Gastrocnemius medialis (tissue), 4 donors: ENCODE measurements at regions not wholly inside any gene's neighbourhood (a gene's known extent, or its start where the extent isn't known, plus 50 kb on each side); places are given as distances from the start of the nearest gene placed in this dataset.

Experiments
- CTCF ChIP-seq, 5 experiments: fragments of 450-650 bp in 3 of 5; fragments of 200-600 bp in 2 of 5; sonication (generic) in 2 of 5; IDR thresholded peaks in 4 of 5; conservative IDR thresholded peaks in 1 of 5; 1 replicate in 4 of 5; 2 replicates in 1 of 5; pipeline ENCODE4 v1.5.1; 2016 to 2019; ENCODE audit warnings: antibody characterized with exemption in 5 of 5, mild to moderate bottlenecking in 3 of 5, moderate library complexity in 3 of 5
- POLR2A ChIP-seq, 2 donors: fragments of 450-650 bp; IDR thresholded peaks; one replicate each; pipeline ENCODE4 v1.6.1; 2017; ENCODE audit warnings: antibody characterized with exemption in 2 of 2, mild to moderate bottlenecking in 2 of 2, moderate library complexity in 2 of 2

- TF ChIP-seq POLR2A (IDR thresholded peaks at IDR 0.05) (no peak), CTCF (IDR thresholded peaks at IDR 0.05 in 4 of 5, conservative IDR thresholded peaks at IDR 0.05 in 1 of 5) (no peak)
Measured at GRCh38 chr4:159434114-159434870, 331.4 kb downstream of the RAPGEF2 start.
